Testis (tissue), 2 donors: ENCODE measurements at regions not wholly inside any gene's neighbourhood (a gene's known extent, or its start where the extent isn't known, plus 50 kb on each side); places are given as distances from the start of the nearest gene placed in this dataset.

Source experiments
- DNase-seq: peaks from one replicate; pipeline ENCODE4 v3.0.0-alpha.2; 2019
- H3K27ac ChIP-seq, 2 donors: fragments of 200-600 bp; sonication (generic); one replicate each; pipeline ENCODE4 v1.5.1; 2019
- H3K27me3 ChIP-seq: fragments of 200-600 bp; sonication (generic); one replicate; pipeline ENCODE4 v1.5.1; 2019
- H3K36me3 ChIP-seq: fragments of 200-600 bp; sonication (generic); one replicate; pipeline ENCODE4 v1.5.1; 2017; ENCODE audit warnings: low read depth; ENCODE audit errors: missing control alignments
- H3K4me1 ChIP-seq: fragments of 200-600 bp; sonication (generic); one replicate; pipeline ENCODE4 v1.5.1; 2019
- H3K4me3 ChIP-seq, 2 donors: fragments of 200-600 bp; sonication (generic); one replicate each; pipeline ENCODE4 v1.5.1; 2017 to 2019
- H3K9me3 ChIP-seq: fragments of 200-600 bp; sonication (generic); one replicate; pipeline ENCODE4 v1.5.1; 2017
- CTCF ChIP-seq, 3 experiments: fragments of 450-650 bp in 2 of 3; fragments of 200-600 bp in 1 of 3; sonication (generic) in 1 of 3; IDR thresholded peaks; one replicate each; pipeline ENCODE4 v1.5.1; 2016 to 2019; ENCODE audit warnings: antibody characterized with exemption in 3 of 3, mild to moderate bottlenecking in 2 of 3, moderate library complexity in 1 of 3
- POLR2A ChIP-seq: fragments of 450-650 bp; IDR thresholded peaks from one replicate; pipeline ENCODE4 v1.6.1; 2017; ENCODE audit warnings: antibody characterized with exemption, mild to moderate bottlenecking, moderate library complexity
- WGBS, 2 donors: methylation state at CpG; one replicate each; pipeline ENCODE4 v1.1.5; 2018; 5-methylcytosine and 5-hydroxymethylcytosine counted together
- intact Hi-C: fragments of 100-400 bp; cut with DNase I; formaldehyde crosslinking; loops from one replicate; pipeline ENCODE4 v1.15.1; 2023; ENCODE audit warnings: low total_unique reads

DNA sequence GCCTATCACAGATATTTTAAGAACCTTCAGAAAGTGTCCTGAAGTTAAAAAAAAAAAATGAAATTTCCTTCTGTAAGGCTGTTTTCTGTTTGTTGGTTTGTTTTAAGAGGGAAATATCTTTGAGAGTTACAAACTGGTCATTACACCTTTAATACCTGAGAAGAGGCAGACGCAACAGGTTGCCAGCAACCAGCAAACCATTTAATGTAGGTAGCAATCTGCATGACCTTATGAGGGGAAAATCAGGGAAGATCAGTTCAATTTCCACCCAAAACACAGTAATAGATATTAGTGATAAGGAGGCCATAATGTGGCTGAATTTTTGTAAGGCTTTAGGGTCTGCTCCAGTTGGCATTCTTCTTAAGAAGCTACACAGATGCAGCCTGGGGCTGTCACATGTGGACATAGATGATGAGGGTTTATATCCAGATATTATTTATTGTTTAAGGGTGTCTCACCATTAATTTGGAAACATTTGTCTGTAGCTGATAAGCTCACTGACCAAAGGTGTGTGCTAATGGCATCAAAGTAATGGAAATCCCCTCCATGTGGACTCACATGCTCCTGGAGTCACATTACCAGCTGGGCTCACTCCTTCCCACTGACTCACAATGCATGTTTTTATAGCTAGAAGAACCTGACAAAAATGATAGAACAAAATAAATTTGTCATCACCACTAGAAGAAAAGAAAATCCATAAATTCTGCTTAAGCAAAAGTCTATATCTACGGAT lies 83.5 kb upstream of the DTNA start:
- H3K27me3 ChIP-seq, result no peaks in the 10 kb centered on the region
- DNase-seq, result no peak
- 96 to 100% methylated on average over 2 of the region's 2 CpGs for WGBS, 2 donors
- H3K36me3 ChIP-seq, result no peaks in the 10 kb centered on the region
- H3K4me3 ChIP-seq, result no peak overlapping the region
- intact Hi-C loops, result no loop called here
- no peaks in the 10 kb centered on the region for H3K9me3 ChIP-seq
- no peaks in the 10 kb centered on the region for H3K4me1 ChIP-seq
- TF ChIP-seq CTCF (IDR thresholded peaks at IDR 0.05), result no peak
- TF ChIP-seq POLR2A, result no peak
- no peak overlapping the region for H3K27ac ChIP-seq

GRCh38 chr18:34627137-34627920 lies 82.8 kb upstream of the DTNA start:
- WGBS, 2 donors, result 81 to 90% methylated on average over 2 of the region's 2 CpGs
- H3K9me3 ChIP-seq, result no peaks in the 10 kb centered on the region
- H3K27me3 ChIP-seq, result no peaks in the 10 kb centered on the region
- intact Hi-C loops, result no loop called here
- TF ChIP-seq POLR2A (no peak), CTCF (IDR thresholded peaks at IDR 0.05) (no peak)
- no peak overlapping the region for H3K27ac ChIP-seq
- H3K36me3 ChIP-seq, result no peaks in the 10 kb centered on the region
- DNase-seq, result no peak
- no peak overlapping the region for H3K4me3 ChIP-seq
- no peaks in the 10 kb centered on the region for H3K4me1 ChIP-seq

DNA sequence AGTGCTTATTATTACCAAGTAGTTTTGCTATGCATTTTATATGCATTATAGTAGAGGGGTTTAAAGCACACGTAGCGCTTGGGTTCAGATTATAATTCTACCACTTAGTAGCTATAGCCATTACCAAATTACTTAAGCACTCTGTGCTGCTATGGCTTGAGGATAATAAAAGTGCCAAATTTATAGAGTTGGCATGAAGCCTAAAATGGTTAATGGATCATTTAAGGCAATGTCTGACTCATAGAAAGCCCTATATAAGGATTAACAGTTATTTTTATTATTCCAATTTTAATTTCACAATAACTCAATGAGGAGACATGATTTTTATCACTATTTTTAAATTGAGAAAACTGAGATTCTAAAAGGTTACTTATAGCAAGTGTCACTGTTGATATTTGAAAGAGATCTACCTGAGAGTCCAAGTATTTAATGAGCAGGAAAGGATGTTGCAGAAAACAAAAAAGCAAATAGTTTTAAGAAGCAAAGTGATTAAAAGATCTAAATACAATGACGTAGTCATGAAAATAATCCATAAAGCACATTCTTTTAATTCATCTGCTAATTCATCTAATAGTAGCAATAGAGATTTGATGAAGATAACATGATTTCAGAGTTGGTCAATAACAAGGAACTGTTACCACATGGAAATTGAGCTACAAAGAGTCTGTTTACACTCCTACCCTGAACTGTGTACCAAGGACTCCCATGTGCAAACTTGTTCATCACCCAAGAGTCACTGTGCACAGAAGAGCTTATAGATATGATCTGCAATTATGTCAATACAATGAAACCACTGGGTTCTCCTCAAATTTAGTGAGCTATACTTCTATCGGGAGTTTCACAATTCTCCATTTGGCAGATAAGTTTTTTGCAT lies 78.8 kb upstream of the DTNA start:
- 84 to 94% methylated on average over 4 of the region's 4 CpGs for WGBS, 2 donors

DNA sequence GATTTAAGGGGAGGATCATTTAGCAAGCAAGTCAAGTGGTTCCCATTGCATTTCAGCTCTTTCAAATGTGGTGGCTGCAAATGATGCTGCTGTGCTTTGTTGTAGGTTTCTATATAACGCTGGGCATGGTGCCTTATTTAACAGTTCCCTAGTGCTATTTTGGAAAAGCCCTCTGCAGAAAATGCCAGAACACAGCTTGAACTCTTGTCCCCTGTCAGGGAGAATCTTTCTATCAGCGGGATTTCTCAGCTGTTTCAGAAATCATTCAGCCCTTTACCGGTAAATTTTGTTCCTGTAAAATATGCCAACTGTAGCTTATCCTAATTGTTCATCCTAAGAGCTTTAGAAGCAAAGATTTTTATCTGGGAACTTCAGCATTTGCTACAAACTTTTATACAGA lies 77.8 kb upstream of the DTNA start:
- H3K9me3 ChIP-seq, result no peaks in the 10 kb centered on the region
- no peaks in the 10 kb centered on the region for H3K4me1 ChIP-seq
- no peak for TF ChIP-seq CTCF (IDR thresholded peaks at IDR 0.05)
- TF ChIP-seq POLR2A, result no peak
- H3K36me3 ChIP-seq, result no peaks in the 10 kb centered on the region
- no peak for DNase-seq
- no peaks in the 10 kb centered on the region for H3K27me3 ChIP-seq
- intact Hi-C loops, result no loop called here
- WGBS, 2 donors, result 65 to 78% methylated on average over 3 of the region's 3 CpGs
- no peak overlapping the region for H3K4me3 ChIP-seq
- no peak overlapping the region for H3K27ac ChIP-seq

More for the DNA sequence above, 78.8 kb upstream of the DTNA start:
- Histone ChIP-seq H3K9me3 (no peaks in the 10 kb centered on the region), H3K36me3 (no peaks in the 10 kb centered on the region), H3K4me1 (no peaks in the 10 kb centered on the region), H3K27me3 (no peaks in the 10 kb centered on the region), H3K27ac (no peak overlapping the region), H3K4me3 (no peak overlapping the region)
- no peak for TF ChIP-seq POLR2A
- TF ChIP-seq CTCF (IDR thresholded peaks at IDR 0.05), result no peak
- intact Hi-C loops, result no loop called here
- DNase-seq, result no peak
